ENCODE measurements at regions not wholly inside any gene's neighbourhood (a gene's known extent, or its start where the extent isn't known, plus 50 kb on each side); places are given as distances from the start of the nearest gene placed in this dataset.

DNA sequence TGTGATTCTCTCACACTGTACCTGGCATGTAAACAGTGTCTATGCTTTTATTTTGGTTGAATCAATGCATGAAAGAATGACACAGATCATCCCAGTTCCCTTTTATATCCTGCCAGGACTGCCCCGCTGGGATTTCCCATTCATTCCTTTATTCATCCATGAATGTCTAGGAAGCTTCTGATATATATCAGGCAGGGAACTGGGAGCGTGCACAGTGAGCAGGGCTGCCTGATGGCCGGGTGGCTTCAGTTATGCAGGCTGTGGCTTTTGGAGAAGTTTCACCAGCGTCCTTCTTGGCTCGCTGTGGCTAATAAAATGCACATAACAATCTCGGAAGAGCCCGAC, 789.0 kb downstream of the TBC1D22A start:
- TF ChIP-seq, protein P1, sequence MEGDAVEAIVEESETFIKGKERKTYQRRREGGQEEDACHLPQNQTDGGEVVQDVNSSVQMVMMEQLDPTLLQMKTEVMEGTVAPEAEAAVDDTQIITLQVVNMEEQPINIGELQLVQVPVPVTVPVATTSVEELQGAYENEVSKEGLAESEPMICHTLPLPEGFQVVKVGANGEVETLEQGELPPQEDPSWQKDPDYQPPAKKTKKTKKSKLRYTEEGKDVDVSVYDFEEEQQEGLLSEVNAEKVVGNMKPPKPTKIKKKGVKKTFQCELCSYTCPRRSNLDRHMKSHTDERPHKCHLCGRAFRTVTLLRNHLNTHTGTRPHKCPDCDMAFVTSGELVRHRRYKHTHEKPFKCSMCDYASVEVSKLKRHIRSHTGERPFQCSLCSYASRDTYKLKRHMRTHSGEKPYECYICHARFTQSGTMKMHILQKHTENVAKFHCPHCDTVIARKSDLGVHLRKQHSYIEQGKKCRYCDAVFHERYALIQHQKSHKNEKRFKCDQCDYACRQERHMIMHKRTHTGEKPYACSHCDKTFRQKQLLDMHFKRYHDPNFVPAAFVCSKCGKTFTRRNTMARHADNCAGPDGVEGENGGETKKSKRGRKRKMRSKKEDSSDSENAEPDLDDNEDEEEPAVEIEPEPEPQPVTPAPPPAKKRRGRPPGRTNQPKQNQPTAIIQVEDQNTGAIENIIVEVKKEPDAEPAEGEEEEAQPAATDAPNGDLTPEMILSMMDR (conservative IDR thresholded peaks at IDR 0.05; ENCODE audit: low read depth, low read length) = no peak
- no peak for TF ChIP-seq EZH2phosphoT487 (IDR thresholded peaks at IDR 0.05; ENCODE audit: borderline replicate concordance, low read length)

Measured in PC-3 (cell line).